ENCODE measurements at regions not wholly inside any gene's neighbourhood (a gene's known extent, or its start where the extent isn't known, plus 50 kb on each side); places are given as distances from the start of the nearest gene placed in this dataset.

DNA sequence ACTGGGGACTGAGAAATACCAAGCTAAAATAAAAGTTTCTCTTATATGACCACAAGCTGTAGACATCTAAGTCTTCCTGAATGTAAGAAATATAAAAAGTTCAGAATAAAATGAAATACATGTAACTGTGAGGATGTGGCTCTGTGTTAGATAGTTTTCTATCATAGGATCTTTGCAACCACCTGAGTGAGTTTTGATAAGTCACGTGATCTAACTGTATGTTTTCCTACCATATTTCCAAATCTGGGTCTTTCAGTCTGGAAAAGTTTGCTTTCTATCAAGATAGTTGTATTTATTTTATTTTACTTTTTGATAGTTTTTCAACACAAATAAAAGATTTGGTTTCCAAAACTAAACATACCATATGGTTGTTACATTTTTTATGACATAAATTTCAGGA is 1905.8 kb upstream of the ACO1 start:
- no peak overlapping the region for H3K27ac ChIP-seq (ENCODE audit: low read length)
- H3K4me3 ChIP-seq (ENCODE audit: low read length), result no peak overlapping the region
- Mint-ChIP-seq H3K27me3 (ENCODE audit: low read depth in 2 of 2) (no peaks in the 10 kb centered on the region), H3K4me3 (no peak overlapping the region), H3K27ac (no peak overlapping the region), H3K36me3 (no peaks in the 10 kb centered on the region), H3K9me3 (peaks cover 0 to 10% of the 10 kb centered on the region in 2 donors), H3K4me1 (no peaks in the 10 kb centered on the region)
- no peaks in the 10 kb centered on the region for H3K27me3 ChIP-seq (ENCODE audit: control insufficient read depth, insufficient read depth, low read length)
- no peaks in the 10 kb centered on the region for H3K9me3 ChIP-seq (ENCODE audit: control insufficient read depth, insufficient read depth, low read length)
- no peaks in the 10 kb centered on the region for H3K36me3 ChIP-seq (ENCODE audit: control insufficient read depth, insufficient read depth, low read length)
- TF ChIP-seq, protein P1, sequence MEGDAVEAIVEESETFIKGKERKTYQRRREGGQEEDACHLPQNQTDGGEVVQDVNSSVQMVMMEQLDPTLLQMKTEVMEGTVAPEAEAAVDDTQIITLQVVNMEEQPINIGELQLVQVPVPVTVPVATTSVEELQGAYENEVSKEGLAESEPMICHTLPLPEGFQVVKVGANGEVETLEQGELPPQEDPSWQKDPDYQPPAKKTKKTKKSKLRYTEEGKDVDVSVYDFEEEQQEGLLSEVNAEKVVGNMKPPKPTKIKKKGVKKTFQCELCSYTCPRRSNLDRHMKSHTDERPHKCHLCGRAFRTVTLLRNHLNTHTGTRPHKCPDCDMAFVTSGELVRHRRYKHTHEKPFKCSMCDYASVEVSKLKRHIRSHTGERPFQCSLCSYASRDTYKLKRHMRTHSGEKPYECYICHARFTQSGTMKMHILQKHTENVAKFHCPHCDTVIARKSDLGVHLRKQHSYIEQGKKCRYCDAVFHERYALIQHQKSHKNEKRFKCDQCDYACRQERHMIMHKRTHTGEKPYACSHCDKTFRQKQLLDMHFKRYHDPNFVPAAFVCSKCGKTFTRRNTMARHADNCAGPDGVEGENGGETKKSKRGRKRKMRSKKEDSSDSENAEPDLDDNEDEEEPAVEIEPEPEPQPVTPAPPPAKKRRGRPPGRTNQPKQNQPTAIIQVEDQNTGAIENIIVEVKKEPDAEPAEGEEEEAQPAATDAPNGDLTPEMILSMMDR (IDR thresholded peaks at IDR 0.05), result no peak
- ATAC-seq, result no peak
- no CpG with 5 or more reads among the region's 1 CpG for WGBS (ENCODE audit: insufficient coverage)
- no peaks in the 10 kb centered on the region for H3K4me1 ChIP-seq (ENCODE audit: control insufficient read depth, insufficient read depth, low read length)
- DNase-seq, result no peak
- intact Hi-C loops (cut with micrococcal nuclease), result no loop called here

DNA sequence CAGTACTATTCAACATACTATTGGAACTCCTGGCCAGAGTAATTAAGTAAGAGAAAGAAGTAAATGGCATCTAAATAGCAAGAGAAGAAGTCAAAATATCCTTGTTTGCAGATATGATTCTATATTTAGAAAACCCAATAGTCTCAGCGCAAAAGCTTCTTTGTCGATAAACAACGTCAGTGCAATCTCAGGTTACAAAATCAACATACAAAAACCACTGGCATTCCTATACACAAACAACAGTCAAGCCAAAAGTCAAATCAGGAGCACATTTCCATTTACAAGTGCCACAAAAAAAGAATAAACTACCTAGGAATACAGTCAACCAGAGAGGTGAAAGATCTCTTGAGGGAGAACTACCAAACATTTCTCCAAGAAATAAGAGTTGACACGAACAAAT is 1901.9 kb upstream of the ACO1 start:
- no peak overlapping the region for H3K27ac ChIP-seq (ENCODE audit: low read length)
- Mint-ChIP-seq H3K4me1 (no peaks in the 10 kb centered on the region), H3K4me3 (no peak overlapping the region), H3K27ac (no peak overlapping the region), H3K9me3 (peaks cover 6 to 18% of the 10 kb centered on the region in 2 donors), H3K27me3 (ENCODE audit: low read depth in 2 of 2) (no peaks in the 10 kb centered on the region), H3K36me3 (no peaks in the 10 kb centered on the region)
- intact Hi-C loops (cut with micrococcal nuclease), result no loop called here
- H3K9me3 ChIP-seq (ENCODE audit: control insufficient read depth, insufficient read depth, low read length), result no peaks in the 10 kb centered on the region
- ATAC-seq, result no peak
- WGBS (ENCODE audit: insufficient coverage), result 84% methylated on average over 3 of the region's 4 CpGs
- TF ChIP-seq, protein P1 (IDR thresholded peaks at IDR 0.05), result no peak
- no peaks in the 10 kb centered on the region for H3K36me3 ChIP-seq (ENCODE audit: control insufficient read depth, insufficient read depth, low read length)
- H3K27me3 ChIP-seq (ENCODE audit: control insufficient read depth, insufficient read depth, low read length), result no peaks in the 10 kb centered on the region
- no peaks in the 10 kb centered on the region for H3K4me1 ChIP-seq (ENCODE audit: control insufficient read depth, insufficient read depth, low read length)
- H3K4me3 ChIP-seq (ENCODE audit: low read length), result no peak overlapping the region
- no peak for DNase-seq

DNA sequence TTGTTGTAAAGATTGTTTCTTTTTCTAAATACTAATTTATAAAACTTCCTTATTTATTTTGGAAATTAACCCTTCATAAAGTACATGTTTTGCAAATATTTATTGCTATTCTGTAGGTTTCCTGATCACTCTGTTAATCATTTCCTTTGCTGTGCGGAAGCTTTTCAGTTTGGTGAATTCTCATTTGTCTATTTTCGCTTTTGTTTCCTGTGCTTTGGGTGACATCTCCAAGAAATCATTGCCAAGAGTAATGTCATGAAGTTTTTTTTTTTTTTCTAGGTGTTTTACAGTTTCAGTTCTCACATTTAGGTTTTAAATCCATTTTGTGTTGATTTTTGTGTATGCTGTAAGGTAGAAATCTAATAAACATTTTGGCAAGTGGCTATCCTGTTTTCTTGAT is 1899.8 kb upstream of the ACO1 start:
- H3K36me3 ChIP-seq (ENCODE audit: control insufficient read depth, insufficient read depth, low read length), result no peaks in the 10 kb centered on the region
- no peak overlapping the region for H3K4me3 ChIP-seq (ENCODE audit: low read length)
- intact Hi-C loops (cut with micrococcal nuclease), result no loop called here
- TF ChIP-seq, protein P1 (IDR thresholded peaks at IDR 0.05), result no peak
- H3K9me3 Mint-ChIP-seq, result peaks cover 6 to 23% of the 10 kb centered on the region in 2 donors
- H3K4me1 ChIP-seq (ENCODE audit: control insufficient read depth, insufficient read depth, low read length), result no peaks in the 10 kb centered on the region
- H3K27me3 Mint-ChIP-seq (ENCODE audit: low read depth in 2 of 2), result no peaks in the 10 kb centered on the region
- no peaks in the 10 kb centered on the region for H3K36me3 Mint-ChIP-seq
- no peaks in the 10 kb centered on the region for H3K9me3 ChIP-seq (ENCODE audit: control insufficient read depth, insufficient read depth, low read length)
- DNase-seq (no peak), ATAC-seq (no peak)
- H3K4me3 Mint-ChIP-seq, result no peak overlapping the region
- no peaks in the 10 kb centered on the region for H3K4me1 Mint-ChIP-seq
- no peak overlapping the region for H3K27ac ChIP-seq (ENCODE audit: low read length)
- WGBS (ENCODE audit: insufficient coverage), result 97% methylated on average over 2 of the region's 2 CpGs
- no peaks in the 10 kb centered on the region for H3K27me3 ChIP-seq (ENCODE audit: control insufficient read depth, insufficient read depth, low read length)
- H3K27ac Mint-ChIP-seq, result no peak overlapping the region

DNA sequence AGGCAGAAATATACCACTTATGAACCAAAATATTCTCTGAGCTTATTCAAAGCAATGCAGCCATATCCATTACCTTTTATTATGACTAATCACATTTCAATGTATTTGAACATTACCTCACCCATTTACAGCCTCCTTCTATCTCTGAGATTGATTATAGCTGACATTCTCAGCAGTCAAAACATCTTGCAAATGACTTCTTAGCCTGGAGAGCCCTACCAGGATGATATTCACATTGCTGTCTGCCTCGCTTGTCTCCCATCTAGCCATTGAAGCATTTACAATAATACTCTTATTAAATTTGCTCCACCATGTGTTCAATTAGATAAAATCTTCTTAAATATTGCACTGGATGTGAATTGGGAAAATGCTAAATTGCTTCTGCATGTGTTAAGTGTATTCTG is 1879.9 kb upstream of the ACO1 start:
- Mint-ChIP-seq H3K27ac (no peak overlapping the region), H3K9me3 (peaks cover 2% of the 10 kb centered on the region in 2 donors), H3K4me3 (no peak overlapping the region), H3K36me3 (no peaks in the 10 kb centered on the region), H3K27me3 (ENCODE audit: low read depth in 2 of 2) (no peaks in the 10 kb centered on the region), H3K4me1 (no peaks in the 10 kb centered on the region)
- no peak for DNase-seq
- Histone ChIP-seq H3K27ac (ENCODE audit: low read length) (no peak overlapping the region), H3K4me1 (ENCODE audit: control insufficient read depth, insufficient read depth, low read length) (no peaks in the 10 kb centered on the region), H3K27me3 (ENCODE audit: control insufficient read depth, insufficient read depth, low read length) (no peaks in the 10 kb centered on the region), H3K9me3 (ENCODE audit: control insufficient read depth, insufficient read depth, low read length) (no peaks in the 10 kb centered on the region), H3K36me3 (ENCODE audit: control insufficient read depth, insufficient read depth, low read length) (no peaks in the 10 kb centered on the region), H3K4me3 (ENCODE audit: low read length) (no peak overlapping the region)
- intact Hi-C loops (cut with micrococcal nuclease), result no loop called here
- no peak for ATAC-seq
- WGBS (ENCODE audit: insufficient coverage), result 64% methylated on average over 1 of the region's 1 CpG
- TF ChIP-seq, protein P1 (IDR thresholded peaks at IDR 0.05), result no peak
